Stomach (tissue), 4 donors: ENCODE measurements at regions not wholly inside any gene's neighbourhood (a gene's known extent, or its start where the extent isn't known, plus 50 kb on each side); places are given as distances from the start of the nearest gene placed in this dataset.

ENCODE experiments used
- EP300 ChIP-seq: sonication (generic); formaldehyde crosslinking; IDR thresholded peaks from one replicate; pipeline ENCODE4 v1.6.1; 2017; ENCODE audit warnings: antibody characterized with exemption
- POLR2A ChIP-seq, 4 donors: fragments of 450-650 bp; IDR thresholded peaks; one replicate each; pipeline ENCODE4 v1.6.1; 2016; ENCODE audit warnings: antibody characterized with exemption in 4 of 4, control low read depth in 2 of 4, mild to moderate bottlenecking in 1 of 4, moderate library complexity in 1 of 4
- POLR2AphosphoS5 ChIP-seq, 3 donors: sonication (generic); formaldehyde crosslinking; IDR thresholded peaks; one replicate each; pipeline ENCODE4 v1.6.1; 2016; ENCODE audit warnings: antibody characterized with exemption in 3 of 3
- TF ChIP-seq, protein P1 (sequence below), 7 experiments: fragments of 450-650 bp in 4 of 7; fragments of 200-600 bp in 3 of 7; sonication (generic) in 3 of 7; IDR thresholded peaks; one replicate each; pipeline ENCODE4 v1.5.1; 2016 to 2019; ENCODE audit warnings: antibody characterized with exemption in 7 of 7, control low read depth in 2 of 7, mild to moderate bottlenecking in 1 of 7

GRCh38 chr4:123517176-123517575, 120.6 kb downstream of the SPRY1 start:
- TF ChIP-seq POLR2AphosphoS5 (IDR thresholded peaks at IDR 0.05), result no peak
- TF ChIP-seq, protein P1, sequence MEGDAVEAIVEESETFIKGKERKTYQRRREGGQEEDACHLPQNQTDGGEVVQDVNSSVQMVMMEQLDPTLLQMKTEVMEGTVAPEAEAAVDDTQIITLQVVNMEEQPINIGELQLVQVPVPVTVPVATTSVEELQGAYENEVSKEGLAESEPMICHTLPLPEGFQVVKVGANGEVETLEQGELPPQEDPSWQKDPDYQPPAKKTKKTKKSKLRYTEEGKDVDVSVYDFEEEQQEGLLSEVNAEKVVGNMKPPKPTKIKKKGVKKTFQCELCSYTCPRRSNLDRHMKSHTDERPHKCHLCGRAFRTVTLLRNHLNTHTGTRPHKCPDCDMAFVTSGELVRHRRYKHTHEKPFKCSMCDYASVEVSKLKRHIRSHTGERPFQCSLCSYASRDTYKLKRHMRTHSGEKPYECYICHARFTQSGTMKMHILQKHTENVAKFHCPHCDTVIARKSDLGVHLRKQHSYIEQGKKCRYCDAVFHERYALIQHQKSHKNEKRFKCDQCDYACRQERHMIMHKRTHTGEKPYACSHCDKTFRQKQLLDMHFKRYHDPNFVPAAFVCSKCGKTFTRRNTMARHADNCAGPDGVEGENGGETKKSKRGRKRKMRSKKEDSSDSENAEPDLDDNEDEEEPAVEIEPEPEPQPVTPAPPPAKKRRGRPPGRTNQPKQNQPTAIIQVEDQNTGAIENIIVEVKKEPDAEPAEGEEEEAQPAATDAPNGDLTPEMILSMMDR (IDR thresholded peaks at IDR 0.05), result no peak
- TF ChIP-seq EP300, result no peak
- no peak for TF ChIP-seq POLR2A (IDR thresholded peaks at IDR 0.05)
